ENCODE measurements at regions not wholly inside any gene's neighbourhood (a gene's known extent, or its start where the extent isn't known, plus 50 kb on each side); places are given as distances from the start of the nearest gene placed in this dataset.
A peak's percentile ranks its signal among the peaks of the same experiment; 100 is the strongest.

- no peak for TF ChIP-seq BCL3 (IDR thresholded peaks at IDR 0.05)
- TF ChIP-seq POLR2AphosphoS2 (conservative IDR thresholded peaks at IDR 0.05; ENCODE audit: low read length) = no peak
- TF ChIP-seq HEYL (CRISPR knock-in tag; IDR thresholded peaks at IDR 0.05) = no peak
Measured at GRCh38 chr2:234701841-234702240, 205.0 kb upstream of the ARL4C start (continued).

GRCh38 chr2:234701421-234701820, 204.5 kb upstream of the ARL4C start:
- Histone ChIP-seq H3K27ac (peak overlapping the region in 1 of 2 experiments; percentile 72; a peak in 1 of 6 replicates), H3K4me3 (no peak overlapping the region), H3K4me2 (no peak overlapping the region), H3K4me1 (peaks cover 14% of the 10 kb centered on the region), H3K9me3 (peaks cover 20% of the 10 kb centered on the region)
- ATAC-seq (no peak), DNase-seq (ENCODE audit: low read depth in 1 of 2, low spot score in 1 of 2) (no peak), FAIRE-seq (no peak)
- TF ChIP-seq RAD21 (conservative IDR thresholded peaks at IDR 0.05 in 1 of 2, IDR thresholded peaks at IDR 0.05 in 1 of 2) = no peak
- no peak for TF ChIP-seq MYC (IDR thresholded peaks at IDR 0.05; ENCODE audit: borderline replicate concordance, low read length)
- TF ChIP-seq HOXB5 (CRISPR knock-in tag; IDR thresholded peaks at IDR 0.05) = no peak
- TF ChIP-seq CEBPB (IDR thresholded peaks at IDR 0.05) = no peak
- TF ChIP-seq ELK1 (IDR thresholded peaks at IDR 0.05; ENCODE audit: low read depth, low read length) = no peak
- TF ChIP-seq FOSL2 (IDR thresholded peaks at IDR 0.05) = no peak
- TF ChIP-seq FOSL2 (CRISPR knock-in tag; IDR thresholded peaks at IDR 0.05) = no peak
- no peak for TF ChIP-seq HMGXB4 (CRISPR knock-in tag; IDR thresholded peaks at IDR 0.05; ENCODE audit: borderline replicate concordance)
- TF ChIP-seq USF2 (IDR thresholded peaks at IDR 0.05) = no peak
- TF ChIP-seq HOXA7 (CRISPR knock-in tag; IDR thresholded peaks at IDR 0.05) = no peak
- TF ChIP-seq MAFK (IDR thresholded peaks at IDR 0.05; ENCODE audit: partially characterized antibody) = no peak
- no peak for TF ChIP-seq SMC3 (IDR thresholded peaks at IDR 0.05)
- no peak for TF ChIP-seq NPAS2 (CRISPR knock-in tag; IDR thresholded peaks at IDR 0.05; ENCODE audit: borderline replicate concordance)
- no peak for TF ChIP-seq MAZ (IDR thresholded peaks at IDR 0.05; ENCODE audit: borderline replicate concordance, low read depth, low read length)
- ChIA-PET CTCF (no interaction called here), POLR2A (no interaction called here)
- WGBS (ENCODE audit: missing lambda C conversion rate) = 88% methylated on average over 6 of the region's 6 CpGs

GRCh38 chr2:234699456-234699855, 202.6 kb upstream of the ARL4C start:
- no peak overlapping the region for H3K4me3 ChIP-seq
- no peak overlapping the region for H3K27ac ChIP-seq
- DNase-seq (ENCODE audit: low read depth in 1 of 2, low spot score in 1 of 2) (no peak), FAIRE-seq (no peak), ATAC-seq (no peak)
- 84% methylated on average over 4 of the region's 4 CpGs for WGBS (ENCODE audit: missing lambda C conversion rate)
- H3K4me2 ChIP-seq = no peak overlapping the region
- ChIA-PET POLR2A (no interaction called here), CTCF (no interaction called here)
- peaks cover 36% of the 10 kb centered on the region for H3K9me3 ChIP-seq
- peaks cover 14% of the 10 kb centered on the region for H3K4me1 ChIP-seq
- TF ChIP-seq PHF8 (IDR thresholded peaks at IDR 0.05; ENCODE audit: borderline replicate concordance, low read depth) = no peak
- TF ChIP-seq MAZ (IDR thresholded peaks at IDR 0.05; ENCODE audit: borderline replicate concordance, low read depth, low read length) = no peak
- no peak for TF ChIP-seq USF2 (IDR thresholded peaks at IDR 0.05)
